ENCODE measurements at regions not wholly inside any gene's neighbourhood (a gene's known extent, or its start where the extent isn't known, plus 50 kb on each side); places are given as distances from the start of the nearest gene placed in this dataset.

DNA sequence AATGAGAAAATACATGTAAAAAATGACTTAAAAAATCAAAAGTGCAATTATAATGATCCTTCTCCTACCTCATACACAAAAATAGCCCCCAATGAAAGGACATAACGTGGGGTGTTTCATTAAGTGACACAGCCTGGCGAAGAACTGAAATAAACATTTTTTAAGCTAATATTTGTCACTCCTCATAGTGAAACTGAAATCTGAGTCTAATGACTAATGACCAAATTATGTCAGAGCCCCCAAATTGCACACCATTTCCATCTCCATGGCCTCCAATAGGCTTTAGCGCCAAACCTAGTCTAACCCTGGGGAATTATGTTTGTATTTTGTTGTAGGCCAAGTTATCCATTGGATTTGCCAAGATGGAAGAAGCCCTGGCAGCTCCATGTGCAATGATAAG, 119.1 kb downstream of the WT1 start:
- no peak for TF ChIP-seq ZBTB1 (tag by site-specific recombination; IDR thresholded peaks at IDR 0.05)
- TF ChIP-seq, protein P1, sequence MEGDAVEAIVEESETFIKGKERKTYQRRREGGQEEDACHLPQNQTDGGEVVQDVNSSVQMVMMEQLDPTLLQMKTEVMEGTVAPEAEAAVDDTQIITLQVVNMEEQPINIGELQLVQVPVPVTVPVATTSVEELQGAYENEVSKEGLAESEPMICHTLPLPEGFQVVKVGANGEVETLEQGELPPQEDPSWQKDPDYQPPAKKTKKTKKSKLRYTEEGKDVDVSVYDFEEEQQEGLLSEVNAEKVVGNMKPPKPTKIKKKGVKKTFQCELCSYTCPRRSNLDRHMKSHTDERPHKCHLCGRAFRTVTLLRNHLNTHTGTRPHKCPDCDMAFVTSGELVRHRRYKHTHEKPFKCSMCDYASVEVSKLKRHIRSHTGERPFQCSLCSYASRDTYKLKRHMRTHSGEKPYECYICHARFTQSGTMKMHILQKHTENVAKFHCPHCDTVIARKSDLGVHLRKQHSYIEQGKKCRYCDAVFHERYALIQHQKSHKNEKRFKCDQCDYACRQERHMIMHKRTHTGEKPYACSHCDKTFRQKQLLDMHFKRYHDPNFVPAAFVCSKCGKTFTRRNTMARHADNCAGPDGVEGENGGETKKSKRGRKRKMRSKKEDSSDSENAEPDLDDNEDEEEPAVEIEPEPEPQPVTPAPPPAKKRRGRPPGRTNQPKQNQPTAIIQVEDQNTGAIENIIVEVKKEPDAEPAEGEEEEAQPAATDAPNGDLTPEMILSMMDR (tag by site-specific recombination; IDR thresholded peaks at IDR 0.05) = no peak
- TF ChIP-seq RBAK (tag by site-specific recombination; IDR thresholded peaks at IDR 0.05) = no peak

All from HEK293 (cell line).